CD4-positive, alpha-beta T cell (primary cell): ENCODE measurements at regions not wholly inside any gene's neighbourhood (a gene's known extent, or its start where the extent isn't known, plus 50 kb on each side); places are given as distances from the start of the nearest gene placed in this dataset.

Experiments
- ATAC-seq: fragments of 200-7000 bp; cut with Tn5 transposase; one replicate; pipeline ENCODE4 v1.10.0; 2022; ENCODE audit warnings: mild to moderate bottlenecking; ENCODE audit not compliant: poor library complexity
- CTCF ChIA-PET: fragments of 350-600 bp; sonication (Branson Sonifier 250); formaldehyde crosslinking; loops from one replicate; lab custom pipeline; 2021; ENCODE audit warnings: antibody characterized with exemption, inconsistent platforms; lab: Charles Lee
- POLR2A ChIA-PET: fragments of 350-600 bp; sonication (Branson Sonifier 250); formaldehyde crosslinking; loops from one replicate; lab custom pipeline; 2021; ENCODE audit warnings: antibody characterized with exemption, inconsistent platforms; lab: Charles Lee
- DNase-seq, 14 experiments: peaks; one replicate each; pipeline ENCODE4 v3.0.0-alpha.2; 2013 to 2020; ENCODE audit warnings: mixed read lengths in 2 of 14
- H3K27ac ChIP-seq, 2 donors: one replicate each; pipeline versions ENCODE4 v1.5.1 to v1.7.0; 2013; ENCODE audit warnings: low read length in 2 of 2, low read depth in 1 of 2, mild to moderate bottlenecking in 1 of 2
- H3K27me3 ChIP-seq, 2 experiments: 1 replicate in 1 of 2; 2 replicates in 1 of 2; pipeline versions ENCODE4 v1.6.1 to v1.7.0; 2013; ENCODE audit warnings: low read length in 2 of 2, control low read depth in 1 of 2, mild to moderate bottlenecking in 1 of 2, moderate library complexity in 1 of 2; ENCODE audit not compliant: insufficient read depth in 2 of 2, control insufficient read depth in 1 of 2
- H3K36me3 ChIP-seq: one replicate; pipeline ENCODE4 v1.6.1; 2013; ENCODE audit warnings: low read length, control low read depth; ENCODE audit not compliant: insufficient read depth
- H3K4me1 ChIP-seq: one replicate; pipeline ENCODE4 v1.6.1; 2013; ENCODE audit warnings: low read length, control low read depth; ENCODE audit not compliant: insufficient read depth
- H3K4me3 ChIP-seq: one replicate; pipeline ENCODE4 v1.5.1; 2013; ENCODE audit warnings: mild to moderate bottlenecking, low read length, moderate library complexity
- H3K9me3 ChIP-seq, 2 experiments: 1 replicate in 1 of 2; 2 replicates in 1 of 2; pipeline versions ENCODE4 v1.6.1 to v1.7.0; 2013; ENCODE audit warnings: low read length in 2 of 2, mild to moderate bottlenecking in 2 of 2, control low read depth in 1 of 2, moderate library complexity in 1 of 2; ENCODE audit not compliant: control insufficient read depth in 1 of 2, insufficient read depth in 1 of 2
- H3K27ac Mint-ChIP-seq: one replicate; pipeline ENCODE4 v1.8.0; 2020; ENCODE audit warnings: mixed read lengths
- H3K27me3 Mint-ChIP-seq: one replicate; pipeline ENCODE4 v1.8.0; 2021; ENCODE audit warnings: mixed read lengths
- H3K36me3 Mint-ChIP-seq: one replicate; pipeline ENCODE4 v1.8.0; 2021; ENCODE audit warnings: low read depth, mixed read lengths
- H3K4me1 Mint-ChIP-seq: one replicate; pipeline ENCODE4 v1.8.0; 2021; ENCODE audit warnings: low read depth, mixed read lengths
- H3K4me3 Mint-ChIP-seq: one replicate; pipeline ENCODE4 v1.8.0; 2020; ENCODE audit warnings: mild to moderate bottlenecking, mixed read lengths
- H3K9me3 Mint-ChIP-seq: one replicate; pipeline ENCODE4 v1.8.0; 2020; ENCODE audit warnings: mixed read lengths
- intact Hi-C, 2 experiments: fragments of 100-400 bp; cut with DNase I in 1 of 2; cut with micrococcal nuclease in 1 of 2; formaldehyde crosslinking; loops; one replicate each; pipeline versions ENCODE4 v1.15.1 to v1.9.0; 2023 to 2025; cut with DNase I, micrococcal nuclease
- TF ChIP-seq, protein P1 (sequence below): fragments of 200-600 bp; IDR thresholded peaks from one replicate; pipeline ENCODE4 v1.8.0; 2022; ENCODE audit warnings: antibody characterized with exemption, mild to moderate bottlenecking

GRCh38 chr5:4511996-4512656 lies 628.0 kb upstream of the ADAMTS16 start:
- H3K4me3 Mint-ChIP-seq, result no peak overlapping the region
- H3K27me3 Mint-ChIP-seq, result no peaks in the 10 kb centered on the region
- no peaks in the 10 kb centered on the region for H3K4me1 Mint-ChIP-seq

GRCh38 chr5:4513381-4513780 lies 626.7 kb upstream of the ADAMTS16 start:
- Mint-ChIP-seq H3K36me3 (no peaks in the 10 kb centered on the region), H3K27me3 (no peaks in the 10 kb centered on the region), H3K4me3 (no peak overlapping the region), H3K9me3 (peaks cover 2% of the 10 kb centered on the region), H3K4me1 (no peaks in the 10 kb centered on the region), H3K27ac (no peak overlapping the region)
- Histone ChIP-seq H3K36me3 (no peaks in the 10 kb centered on the region), H3K9me3 (peaks cover 0 to 10% of the 10 kb centered on the region in 2 experiments), H3K4me3 (no peak overlapping the region), H3K27me3 (no peaks in the 10 kb centered on the region), H3K4me1 (no peaks in the 10 kb centered on the region), H3K27ac (no peak overlapping the region)
- no peak for DNase-seq
- ATAC-seq, result no peak
- CTCF ChIA-PET, result no interaction called here
- intact Hi-C loops, result no loop called here
- POLR2A ChIA-PET, result no interaction called here
- TF ChIP-seq, protein P1, sequence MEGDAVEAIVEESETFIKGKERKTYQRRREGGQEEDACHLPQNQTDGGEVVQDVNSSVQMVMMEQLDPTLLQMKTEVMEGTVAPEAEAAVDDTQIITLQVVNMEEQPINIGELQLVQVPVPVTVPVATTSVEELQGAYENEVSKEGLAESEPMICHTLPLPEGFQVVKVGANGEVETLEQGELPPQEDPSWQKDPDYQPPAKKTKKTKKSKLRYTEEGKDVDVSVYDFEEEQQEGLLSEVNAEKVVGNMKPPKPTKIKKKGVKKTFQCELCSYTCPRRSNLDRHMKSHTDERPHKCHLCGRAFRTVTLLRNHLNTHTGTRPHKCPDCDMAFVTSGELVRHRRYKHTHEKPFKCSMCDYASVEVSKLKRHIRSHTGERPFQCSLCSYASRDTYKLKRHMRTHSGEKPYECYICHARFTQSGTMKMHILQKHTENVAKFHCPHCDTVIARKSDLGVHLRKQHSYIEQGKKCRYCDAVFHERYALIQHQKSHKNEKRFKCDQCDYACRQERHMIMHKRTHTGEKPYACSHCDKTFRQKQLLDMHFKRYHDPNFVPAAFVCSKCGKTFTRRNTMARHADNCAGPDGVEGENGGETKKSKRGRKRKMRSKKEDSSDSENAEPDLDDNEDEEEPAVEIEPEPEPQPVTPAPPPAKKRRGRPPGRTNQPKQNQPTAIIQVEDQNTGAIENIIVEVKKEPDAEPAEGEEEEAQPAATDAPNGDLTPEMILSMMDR, result no peak

More at GRCh38 chr5:4511996-4512656, 628.0 kb upstream of the ADAMTS16 start:
- TF ChIP-seq, protein P1, result no peak
- Histone ChIP-seq H3K4me1 (no peaks in the 10 kb centered on the region), H3K9me3 (peaks cover 0 to 10% of the 10 kb centered on the region in 2 experiments), H3K27ac (no peak overlapping the region), H3K36me3 (no peaks in the 10 kb centered on the region), H3K27me3 (no peaks in the 10 kb centered on the region), H3K4me3 (no peak overlapping the region)
- ChIA-PET POLR2A (no interaction called here), CTCF (no interaction called here)
- Mint-ChIP-seq H3K27ac (no peak overlapping the region), H3K9me3 (peaks cover 2% of the 10 kb centered on the region), H3K36me3 (no peaks in the 10 kb centered on the region)
- ATAC-seq (no peak), DNase-seq (no peak)
- intact Hi-C loops, result no loop called here

- DNase-seq (no peak), ATAC-seq (no peak)
- Mint-ChIP-seq H3K36me3 (no peaks in the 10 kb centered on the region), H3K27me3 (no peaks in the 10 kb centered on the region), H3K9me3 (peaks cover 2% of the 10 kb centered on the region), H3K4me1 (no peaks in the 10 kb centered on the region), H3K27ac (no peak overlapping the region), H3K4me3 (no peak overlapping the region)
- Histone ChIP-seq H3K36me3 (no peaks in the 10 kb centered on the region), H3K27me3 (no peaks in the 10 kb centered on the region), H3K4me3 (no peak overlapping the region), H3K27ac (no peak overlapping the region), H3K4me1 (no peaks in the 10 kb centered on the region), H3K9me3 (peaks cover 0 to 10% of the 10 kb centered on the region in 2 experiments)
- TF ChIP-seq, protein P1, result no peak
- CTCF ChIA-PET, result no interaction called here
- intact Hi-C loops, result no loop called here
- POLR2A ChIA-PET, result no interaction called here
These were observed 626.0 kb upstream of the ADAMTS16 start for GRCh38 chr5:4514067-4514648.
